ENCODE measurements at regions not wholly inside any gene's neighbourhood (a gene's known extent, or its start where the extent isn't known, plus 50 kb on each side); places are given as distances from the start of the nearest gene placed in this dataset.
"Not testable (repeated sequence)": the region's sequence is repeated elsewhere in the genome, so short reads cannot be mapped to it uniquely, and the experiment has no call there.

DNA sequence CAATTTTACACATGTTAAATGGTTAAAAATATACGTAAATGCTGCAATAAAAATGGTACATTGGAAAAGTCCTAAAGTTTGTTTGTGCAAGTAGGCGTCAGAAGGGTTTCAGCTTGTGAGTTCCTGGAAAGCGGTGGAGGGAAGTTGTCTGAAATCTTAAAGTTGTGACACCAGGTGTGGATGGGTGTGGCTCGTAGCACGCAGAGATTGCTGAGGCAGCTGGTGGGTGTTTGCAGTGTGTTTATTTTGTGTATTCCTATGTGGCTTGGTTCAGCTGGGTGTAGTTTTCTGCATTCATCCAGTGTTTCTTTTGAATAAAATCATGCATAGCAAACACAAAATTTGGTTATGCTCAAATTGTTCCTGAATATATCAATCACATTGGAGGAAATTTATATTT is 136.8 kb upstream of the TBX3 start:
- DNase-seq (ENCODE audit: low read depth, low spot score): no peak

- no peak for DNase-seq (ENCODE audit: low read depth, low spot score)
Measured at GRCh38 chr12:114817571-114818425, 133.8 kb upstream of the TBX3 start.

DNA sequence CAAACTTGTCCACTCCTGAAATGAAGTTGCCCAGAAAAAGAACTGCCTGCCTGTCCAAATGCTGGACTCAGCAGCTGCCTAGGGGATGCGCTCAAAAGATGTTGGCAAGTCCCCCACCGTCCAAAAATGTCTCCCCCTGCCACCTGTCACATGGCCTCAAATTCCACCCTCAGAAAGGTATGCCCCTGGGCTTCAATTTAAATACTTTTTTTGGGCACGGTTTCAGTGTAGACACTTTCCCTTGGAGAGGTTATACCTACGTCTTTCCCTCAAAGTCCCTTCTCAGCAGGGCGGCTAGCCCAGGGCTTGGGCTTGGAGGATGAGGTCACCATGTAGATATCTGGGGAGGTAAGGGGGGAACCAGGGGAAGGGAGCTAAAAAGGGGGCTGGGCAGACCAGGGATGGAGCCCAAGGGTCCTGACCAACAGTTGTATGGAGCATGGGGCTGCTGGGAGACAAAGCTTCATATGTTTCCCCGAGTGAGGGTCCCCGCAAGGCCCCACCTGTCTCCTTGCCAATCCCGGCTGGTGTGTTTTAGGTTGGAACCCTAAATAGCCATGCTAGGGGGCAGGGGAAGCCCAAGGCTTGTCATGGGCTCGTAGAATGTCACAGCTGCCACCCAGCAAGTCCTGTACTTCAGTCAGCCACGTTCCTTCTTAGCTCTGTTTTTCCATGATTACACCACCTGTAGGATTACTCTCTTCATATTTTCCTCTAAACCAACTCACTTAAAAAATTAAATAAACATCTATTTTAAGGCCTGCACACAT is 131.2 kb upstream of the TBX3 start:
- no peak for DNase-seq (ENCODE audit: low read depth, low spot score)

- peak; percentile 55 for DNase-seq (ENCODE audit: low read depth, low spot score)
Measured at GRCh38 chr12:114812858-114813761, 129.1 kb upstream of the TBX3 start.

DNA sequence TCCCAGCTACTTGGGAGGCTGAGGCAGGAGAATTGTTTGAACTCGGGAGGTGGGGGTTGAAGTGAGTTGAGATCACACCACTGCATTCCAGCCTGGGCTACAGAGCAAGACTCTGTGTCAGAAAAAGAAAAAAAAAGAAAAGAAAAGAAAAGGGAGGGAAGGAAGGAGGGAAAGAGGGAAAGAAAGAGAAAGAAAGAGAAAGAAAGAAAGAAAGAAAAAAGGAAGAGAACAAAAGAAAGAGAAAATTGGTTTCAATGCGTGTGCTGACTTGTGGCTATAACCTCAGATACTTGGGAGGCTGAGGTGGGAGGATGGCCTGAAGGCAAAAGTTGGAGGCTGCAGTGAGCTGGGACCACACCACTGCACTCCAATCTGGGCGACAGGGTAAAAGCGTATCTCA is 128.4 kb upstream of the TBX3 start:
- DNase-seq (ENCODE audit: low read depth, low spot score): no peak

DNA sequence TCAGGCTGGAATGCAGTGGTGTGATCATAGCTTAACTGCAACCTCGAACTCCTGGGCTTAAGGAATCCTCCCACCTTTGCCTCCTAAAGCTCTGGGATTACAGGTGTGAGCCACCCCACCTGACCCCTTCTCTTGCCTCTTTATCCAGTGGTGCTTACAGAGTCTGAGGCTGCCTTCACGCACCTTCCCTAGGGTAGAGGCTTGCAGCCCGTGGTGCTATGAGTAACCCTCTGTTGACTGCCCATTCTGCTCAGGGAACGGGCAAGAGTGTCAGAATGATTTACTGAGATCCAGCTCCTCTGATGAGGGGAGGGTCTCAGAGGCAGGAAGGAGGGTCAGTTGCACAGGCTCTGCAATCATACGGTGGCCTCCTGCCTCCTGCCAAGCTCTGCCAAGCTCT is 125.1 kb upstream of the TBX3 start:
- no peak for DNase-seq (ENCODE audit: low read depth, low spot score)

DNA sequence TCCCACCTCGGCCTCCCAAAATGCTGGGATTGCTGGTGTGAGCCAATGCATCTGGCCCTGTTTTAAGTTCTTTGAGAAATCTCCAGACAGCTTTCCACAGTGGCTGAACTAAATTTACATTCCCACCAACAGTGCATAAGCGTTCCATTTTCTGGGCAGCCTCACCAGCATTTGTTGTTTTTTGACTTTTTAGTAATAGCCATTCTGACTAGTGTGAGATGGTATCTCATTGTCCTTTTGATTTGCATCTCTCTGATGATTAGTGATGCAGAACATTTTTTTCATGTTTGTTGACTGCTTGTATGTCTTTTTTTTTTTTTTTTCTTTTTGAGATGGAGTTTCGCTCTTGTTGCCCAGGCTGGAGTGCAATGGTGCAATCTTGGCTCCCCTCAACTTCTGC is 117.4 kb upstream of the TBX3 start:
- not testable (repeated sequence) for DNase-seq (ENCODE audit: low read depth, low spot score)

GRCh38 chr12:114800566-114800965 is 116.6 kb upstream of the TBX3 start:
- DNase-seq (ENCODE audit: low read depth, low spot score): not testable (repeated sequence)

DNA sequence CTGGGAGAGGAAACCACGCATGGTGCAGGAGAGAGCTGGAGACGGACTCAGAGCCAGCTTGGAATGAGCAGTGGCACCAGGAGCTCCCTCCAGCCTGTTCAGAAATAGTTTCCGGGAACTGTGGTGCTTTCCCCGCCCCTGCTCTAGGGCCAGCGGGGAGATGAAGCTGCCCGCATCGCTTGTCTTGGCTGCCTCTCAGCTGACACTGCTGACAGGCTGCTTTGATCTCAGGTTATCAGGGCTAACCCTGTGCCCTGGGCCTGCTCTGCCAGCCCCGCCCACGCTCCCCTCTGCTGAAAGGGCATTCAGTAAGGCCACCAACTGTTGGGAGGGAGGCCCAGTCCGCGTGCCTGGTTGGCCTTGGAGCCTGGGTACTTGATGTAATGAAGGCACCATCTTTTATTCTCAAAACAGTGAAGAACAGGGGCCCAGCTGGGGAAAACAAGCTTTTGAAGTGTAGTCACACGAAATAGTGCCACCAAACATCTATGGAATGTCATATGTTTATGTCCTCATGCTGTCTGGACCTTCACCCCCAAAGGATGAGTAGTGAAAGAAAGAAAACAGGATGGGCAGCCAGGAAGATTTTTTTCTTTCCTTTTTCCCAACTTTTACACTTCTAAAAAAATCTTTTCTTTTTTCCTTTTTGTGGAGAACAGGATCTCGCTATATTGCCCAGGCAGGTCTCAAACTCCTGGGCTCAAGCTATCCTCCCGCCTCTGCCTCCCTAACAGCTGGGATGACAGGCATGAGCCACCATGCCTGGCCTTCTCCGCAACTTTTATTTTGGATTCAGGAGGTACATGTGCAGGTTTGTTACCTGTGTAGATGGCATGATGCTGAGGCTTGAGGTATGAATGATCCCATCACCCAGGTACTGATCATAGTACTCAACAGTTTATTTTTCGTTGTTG is 115.9 kb upstream of the TBX3 start:
- DNase-seq (ENCODE audit: low read depth, low spot score): no peak

DNA sequence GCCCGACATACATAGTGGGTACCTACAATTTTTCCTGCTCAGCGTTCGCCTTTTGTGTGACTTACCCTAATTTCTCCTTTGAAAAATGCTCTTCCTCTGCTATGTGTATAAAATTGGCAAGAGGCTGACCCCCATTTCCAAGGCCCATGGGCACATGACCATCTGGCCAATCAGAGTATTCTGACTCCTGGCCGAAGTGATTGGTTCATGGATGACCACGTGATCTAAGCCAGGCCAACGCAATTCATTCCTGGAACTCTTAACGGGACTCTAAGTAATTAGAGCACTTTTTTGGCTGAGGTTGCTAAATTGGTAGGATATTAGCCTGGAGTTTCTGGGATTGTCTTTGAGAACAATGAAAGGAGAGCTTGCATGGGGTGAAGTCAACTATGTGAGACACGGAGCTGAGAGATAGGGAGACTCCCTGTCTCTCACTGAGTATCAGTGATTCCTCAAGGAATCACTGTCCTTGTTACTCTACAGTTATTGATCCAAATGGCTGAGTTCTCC is 110.1 kb upstream of the TBX3 start:
- DNase-seq (ENCODE audit: low read depth, low spot score): no peak

GRCh38 chr12:114790276-114790675 is 106.3 kb upstream of the TBX3 start:
- no peak for DNase-seq (ENCODE audit: low read depth, low spot score)

DNA sequence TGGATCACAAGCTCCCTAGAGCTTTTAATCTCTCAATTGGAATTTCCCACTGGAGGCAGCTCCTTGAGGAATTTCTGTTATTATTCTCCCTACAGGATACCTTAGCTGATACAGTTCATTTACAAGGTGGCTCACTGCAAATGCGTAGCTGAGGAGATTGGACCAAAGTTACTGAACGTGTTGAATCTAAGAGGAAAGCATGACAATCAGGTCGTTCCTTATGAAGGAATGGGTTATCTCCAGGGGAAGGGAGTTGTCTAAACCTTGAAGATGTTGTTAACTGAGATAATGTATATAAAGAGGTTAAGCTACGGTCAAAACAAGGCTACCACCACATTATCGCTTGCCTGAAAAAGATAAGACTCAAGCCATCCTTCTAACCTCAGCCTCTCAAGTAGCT is 105.8 kb upstream of the TBX3 start:
- no peak for DNase-seq (ENCODE audit: low read depth, low spot score)

- DNase-seq (ENCODE audit: low read depth, low spot score): no peak
Measured at GRCh38 chr12:114789276-114789675, 105.3 kb upstream of the TBX3 start.

GRCh38 chr12:114784526-114784925 is 100.6 kb upstream of the TBX3 start:
- no peak for DNase-seq (ENCODE audit: low read depth, low spot score)

- DNase-seq (ENCODE audit: low read depth, low spot score): no peak
Measured at GRCh38 chr12:114783089-114783618, 99.2 kb upstream of the TBX3 start.

GRCh38 chr12:114780746-114781399 is 96.9 kb upstream of the TBX3 start:
- DNase-seq (ENCODE audit: low read depth, low spot score): no peak

DNA sequence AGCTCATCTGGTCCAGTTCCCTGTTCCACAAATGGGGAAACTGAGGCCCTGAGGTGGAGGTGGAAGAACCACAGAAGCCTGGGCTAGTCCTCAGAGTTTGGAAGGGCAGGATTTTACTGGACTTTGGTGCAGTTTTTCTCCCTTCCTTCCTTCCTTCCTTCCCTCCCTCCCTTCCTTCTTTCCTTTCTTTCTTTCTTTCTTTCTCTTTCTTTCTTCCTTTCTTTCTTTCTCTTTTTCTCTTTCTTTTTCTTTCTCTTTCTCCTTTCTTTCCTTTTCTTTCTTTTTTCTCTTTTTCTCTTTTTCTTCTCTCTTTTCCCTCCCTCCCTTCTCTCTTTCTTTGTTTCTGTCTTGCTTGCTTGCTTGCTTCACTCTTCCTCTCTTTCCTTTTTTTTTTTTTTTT is 95.7 kb upstream of the TBX3 start:
- no peak for DNase-seq (ENCODE audit: low read depth, low spot score)

- DNase-seq (ENCODE audit: low read depth, low spot score): no peak
Measured at GRCh38 chr12:114779186-114779585, 95.2 kb upstream of the TBX3 start.

GRCh38 chr12:114776731-114777442 is 92.9 kb upstream of the TBX3 start:
- no peak for DNase-seq (ENCODE audit: low read depth, low spot score)

All from smooth muscle cell of the brain vasculature (primary cell).